Ecto neural progenitor cell (in vitro differentiated cells): ENCODE measurements at regions not wholly inside any gene's neighbourhood (a gene's known extent, or its start where the extent isn't known, plus 50 kb on each side); places are given as distances from the start of the nearest gene placed in this dataset.

Experiments
- DNase-seq: peaks from one replicate; pipeline ENCODE4 v3.0.0-alpha.2; 2018; ENCODE audit warnings: low spot score

- no peak for DNase-seq
Observed at GRCh38 chr15:47218295-47218694, 499.0 kb upstream of the SEMA6D start.

- no peak for DNase-seq
Observed at GRCh38 chr15:47244361-47244760, 472.9 kb upstream of the SEMA6D start.

- DNase-seq = no peak
Observed at GRCh38 chr15:47246317-47246716, 471.0 kb upstream of the SEMA6D start.

- no peak for DNase-seq
Observed at GRCh38 chr15:47258521-47258920, 458.8 kb upstream of the SEMA6D start.

GRCh38 chr15:47265686-47266085 lies 451.6 kb upstream of the SEMA6D start:
- no peak for DNase-seq

GRCh38 chr15:47266566-47266965 lies 450.7 kb upstream of the SEMA6D start:
- no peak for DNase-seq

GRCh38 chr15:47273864-47274263 lies 443.4 kb upstream of the SEMA6D start:
- no peak for DNase-seq

GRCh38 chr15:47283246-47283645 lies 434.1 kb upstream of the SEMA6D start:
- no peak for DNase-seq

GRCh38 chr15:47288794-47289193 lies 428.5 kb upstream of the SEMA6D start:
- DNase-seq = no peak

GRCh38 chr15:47289656-47290055 lies 427.6 kb upstream of the SEMA6D start:
- no peak for DNase-seq

GRCh38 chr15:47291767-47292166 lies 425.5 kb upstream of the SEMA6D start:
- DNase-seq = no peak

GRCh38 chr15:47292638-47293190 lies 424.6 kb upstream of the SEMA6D start:
- no peak for DNase-seq

GRCh38 chr15:47293466-47294162 lies 423.7 kb upstream of the SEMA6D start:
- no peak for DNase-seq

GRCh38 chr15:47294765-47295259 lies 422.5 kb upstream of the SEMA6D start:
- DNase-seq = no peak

- DNase-seq = no peak
Observed at GRCh38 chr15:47296881-47297280, 420.4 kb upstream of the SEMA6D start.

GRCh38 chr15:47299846-47300434 lies 417.4 kb upstream of the SEMA6D start:
- DNase-seq = no peak

GRCh38 chr15:47300596-47300995 lies 416.7 kb upstream of the SEMA6D start:
- no peak for DNase-seq

GRCh38 chr15:47301481-47301880 lies 415.8 kb upstream of the SEMA6D start:
- no peak for DNase-seq

- no peak for DNase-seq
Observed at GRCh38 chr15:47304656-47305055, 412.6 kb upstream of the SEMA6D start.

- no peak for DNase-seq
Observed at GRCh38 chr15:47312161-47312560, 405.1 kb upstream of the SEMA6D start.

GRCh38 chr15:47326410-47327333 lies 390.6 kb upstream of the SEMA6D start:
- no peak for DNase-seq

GRCh38 chr15:47331829-47332393 lies 385.4 kb upstream of the SEMA6D start:
- DNase-seq = no peak
